ENCODE measurements at regions not wholly inside any gene's neighbourhood (a gene's known extent, or its start where the extent isn't known, plus 50 kb on each side); places are given as distances from the start of the nearest gene placed in this dataset.

- DNase-seq = no peak
Observed at GRCh38 chr2:152227969-152228592, 52.5 kb upstream of the STAM2 start.

DNA sequence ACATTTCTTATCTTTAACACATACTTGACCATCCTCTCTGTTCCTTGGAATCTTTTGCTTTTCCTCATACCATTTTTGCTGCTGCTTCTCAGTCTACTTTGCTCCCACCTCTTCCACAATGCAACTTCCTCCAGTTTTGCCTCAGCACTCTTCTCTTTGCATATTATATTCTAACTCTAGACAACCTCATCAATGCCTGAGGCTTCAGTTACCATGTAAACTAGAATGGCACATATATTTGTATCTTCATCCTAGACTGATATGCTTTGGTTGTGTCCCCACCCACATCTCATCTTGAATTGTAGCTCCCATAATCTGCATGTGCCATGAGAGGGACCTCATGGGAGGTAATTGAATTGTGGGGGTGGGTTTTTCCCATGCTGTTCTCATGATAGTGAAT is 55.9 kb upstream of the STAM2 start:
- DNase-seq = no peak

- no peak for DNase-seq
Observed at GRCh38 chr2:152234277-152234676, 58.7 kb upstream of the STAM2 start.

DNA sequence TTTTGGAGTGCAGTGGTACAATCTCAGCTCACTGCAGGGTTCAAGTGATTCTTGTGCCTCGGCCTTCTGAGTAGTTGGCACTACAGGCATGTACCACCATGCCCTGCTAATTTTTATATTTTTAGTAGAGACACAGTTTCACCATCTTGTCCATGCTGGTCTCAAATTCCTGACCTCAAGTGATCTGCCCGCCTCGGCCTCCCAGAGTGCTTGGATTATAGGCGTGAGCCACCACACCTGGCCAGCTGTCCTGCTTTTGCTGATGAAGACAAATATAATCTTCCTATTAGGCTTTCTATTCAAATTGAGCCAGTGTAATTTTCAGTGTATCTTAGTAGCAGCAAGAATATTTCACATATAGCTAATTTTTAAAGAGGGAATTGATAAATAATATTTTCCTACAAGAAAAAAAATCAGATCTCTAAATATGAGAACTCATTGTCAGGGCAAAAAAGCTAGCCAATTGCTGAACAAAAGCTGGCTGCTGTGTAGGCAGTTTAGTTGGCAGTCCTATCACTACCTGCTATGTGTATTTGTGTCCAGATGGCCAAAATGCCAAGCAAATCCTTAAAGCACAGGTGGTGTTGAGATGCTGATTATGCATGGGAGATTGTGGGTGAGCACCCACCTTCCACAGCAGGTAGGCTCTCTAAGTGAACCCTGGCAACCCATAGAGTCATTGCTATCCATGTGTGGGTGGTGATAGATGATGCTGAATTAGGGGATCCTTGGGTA is 60.8 kb upstream of the STAM2 start:
- no peak for DNase-seq

GRCh38 chr2:152238016-152238415 is 62.5 kb upstream of the STAM2 start:
- no peak for DNase-seq

DNA sequence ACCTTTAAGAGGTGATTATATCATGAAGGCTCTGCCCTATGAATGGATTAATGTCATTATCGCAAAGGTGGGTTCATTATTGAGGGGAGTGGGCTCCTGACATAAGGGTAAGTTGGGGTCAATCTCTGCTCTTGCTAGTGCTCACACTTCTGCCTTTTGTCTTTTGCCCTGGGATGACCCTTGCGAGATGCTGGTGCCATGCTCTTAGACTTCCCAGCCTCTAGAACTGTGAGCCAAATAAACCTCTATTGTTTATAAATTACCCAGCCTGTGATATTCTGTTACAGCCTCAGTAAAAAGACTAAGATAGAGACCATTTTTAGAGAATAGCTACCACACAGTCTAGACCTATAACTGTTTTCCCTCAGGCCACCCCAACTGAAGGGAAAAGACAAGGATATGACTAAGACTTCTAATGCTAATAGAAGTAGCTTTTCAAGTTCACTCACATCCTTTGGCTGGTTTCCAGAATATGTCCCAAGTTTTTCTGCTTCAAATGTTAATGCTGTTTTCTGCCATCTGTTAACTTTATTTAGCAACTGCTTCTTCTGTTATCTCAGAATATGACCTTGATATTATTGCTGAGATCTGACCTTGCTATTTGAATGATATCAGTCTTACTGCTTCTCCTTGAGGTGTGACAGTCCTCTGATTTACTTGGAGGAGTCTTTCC is 65.1 kb upstream of the STAM2 start:
- DNase-seq = peak in 1 of 2 experiments; percentile 13

- DNase-seq = no peak
Observed at GRCh38 chr2:152241948-152242729, 66.6 kb upstream of the STAM2 start.

- no peak for DNase-seq
Observed at GRCh38 chr2:152242787-152243472, 67.4 kb upstream of the STAM2 start.

DNA sequence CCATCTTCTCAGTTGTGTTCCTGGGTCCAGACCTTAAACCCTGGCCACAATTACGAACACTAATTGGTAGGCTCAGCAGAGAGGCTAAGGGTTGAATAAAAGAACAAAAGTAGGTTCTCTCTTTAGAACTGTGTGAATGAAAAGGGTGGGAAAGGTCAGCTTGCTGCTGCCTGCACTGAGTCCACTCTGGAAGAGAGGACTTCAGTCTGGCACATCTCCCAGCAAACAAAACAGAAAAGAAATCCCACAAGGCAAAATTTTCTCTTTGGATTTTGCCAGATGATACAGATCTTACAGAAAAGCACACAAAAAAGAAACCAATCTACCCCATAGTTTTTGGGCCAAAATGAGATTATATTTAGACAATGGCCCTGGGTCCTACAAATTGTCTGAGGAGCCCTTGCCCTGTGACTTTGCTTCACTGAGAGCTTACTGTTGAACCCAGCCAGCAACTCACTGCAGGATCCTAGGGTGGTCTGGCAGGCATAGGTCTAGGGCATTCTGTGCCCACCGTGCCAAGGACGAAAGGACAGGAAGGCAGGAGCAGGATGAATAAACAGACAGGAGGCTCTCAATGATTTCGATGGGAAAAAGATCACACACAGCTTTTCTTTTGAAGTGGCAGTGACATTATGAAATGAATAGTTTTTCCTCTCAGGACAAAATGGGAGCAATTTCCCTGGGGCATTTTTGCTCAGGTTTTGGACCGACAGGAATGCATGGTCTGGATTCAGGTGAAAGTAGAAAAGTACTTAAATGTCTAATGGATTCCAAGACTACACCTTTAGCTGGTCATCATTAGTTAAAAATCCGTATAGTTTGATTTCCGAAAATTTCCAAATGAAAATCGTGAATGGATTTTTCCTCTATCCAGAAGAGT is 68.4 kb upstream of the STAM2 start:
- no peak for DNase-seq

DNA sequence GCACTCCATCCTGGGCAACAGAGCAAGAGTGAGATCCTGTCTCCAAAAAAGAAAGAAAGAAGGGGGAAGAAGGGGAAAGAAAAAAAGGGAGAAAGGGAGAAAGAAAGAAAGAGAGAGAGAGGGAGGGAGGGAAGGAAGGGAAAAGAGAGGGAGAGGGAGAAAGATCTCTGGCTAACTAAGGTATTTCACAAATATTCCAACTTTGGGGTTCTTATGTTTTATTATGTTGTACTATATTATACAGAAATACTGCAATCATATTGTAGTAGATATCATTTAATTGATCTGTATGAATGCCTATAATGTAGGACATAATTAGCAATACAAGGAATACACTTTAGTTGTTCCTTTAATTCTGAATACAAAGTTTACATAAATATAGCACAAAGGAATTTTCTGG is 70.1 kb upstream of the STAM2 start:
- DNase-seq = no peak

GRCh38 chr2:152246686-152247336 is 71.2 kb upstream of the STAM2 start:
- no peak for DNase-seq

DNA sequence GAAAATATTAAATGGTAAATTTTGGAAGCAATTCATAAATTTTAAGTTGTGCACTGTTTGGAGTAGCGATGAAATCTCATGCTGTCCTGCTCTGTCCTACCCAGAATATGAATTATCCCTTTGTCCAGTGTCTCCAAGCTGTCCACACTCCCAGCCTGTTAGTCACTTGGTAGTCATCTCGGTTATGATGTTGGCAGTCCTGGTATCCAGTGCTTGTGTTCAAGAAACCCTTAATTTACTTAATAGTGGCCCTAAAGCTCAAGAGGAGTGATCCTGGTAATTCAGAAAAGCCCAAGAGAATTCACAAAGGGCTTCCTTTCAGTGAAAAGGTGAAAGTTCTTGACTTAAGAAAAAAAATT is 71.8 kb upstream of the STAM2 start:
- DNase-seq = no peak

- no peak for DNase-seq
Observed at GRCh38 chr2:152250421-152251100, 75.0 kb upstream of the STAM2 start.

DNA sequence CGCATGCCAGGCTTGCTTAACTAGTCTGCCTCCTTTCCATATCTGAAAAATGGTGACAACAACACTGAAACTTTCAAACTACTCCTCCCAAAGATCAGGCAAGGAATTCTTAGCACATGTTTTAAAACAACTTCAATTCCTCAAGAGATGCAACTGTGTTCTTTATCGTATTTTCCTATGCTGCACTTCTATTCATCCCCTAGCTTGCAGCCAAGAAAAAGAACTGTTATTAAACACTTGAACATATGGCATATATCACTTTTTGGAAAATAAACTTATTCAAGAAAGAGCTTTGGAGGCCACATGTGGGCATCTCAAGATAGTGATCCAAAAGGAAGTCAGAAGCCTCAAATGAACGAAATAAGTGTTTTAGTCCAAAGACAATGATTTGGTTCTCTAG is 75.6 kb upstream of the STAM2 start:
- no peak for DNase-seq

DNA sequence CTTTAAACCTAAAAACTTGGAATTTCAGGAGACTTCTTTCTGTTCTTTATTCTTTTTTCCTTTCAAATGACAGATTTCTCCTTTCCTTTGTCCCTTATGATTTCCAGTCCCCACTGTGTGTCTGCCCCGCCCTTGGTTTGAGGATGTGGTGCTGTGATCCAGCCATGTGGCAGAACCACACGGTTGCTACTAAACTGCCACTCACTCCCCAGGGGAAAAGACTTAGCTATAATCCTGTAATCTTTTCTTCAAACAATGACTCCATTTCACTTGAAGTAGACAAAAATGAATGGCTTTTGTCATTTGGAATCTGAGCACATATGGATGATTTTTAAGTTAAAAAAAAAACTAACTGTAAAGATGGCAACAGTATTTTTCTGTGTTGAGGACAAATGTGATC is 76.2 kb upstream of the STAM2 start:
- DNase-seq = no peak

DNA sequence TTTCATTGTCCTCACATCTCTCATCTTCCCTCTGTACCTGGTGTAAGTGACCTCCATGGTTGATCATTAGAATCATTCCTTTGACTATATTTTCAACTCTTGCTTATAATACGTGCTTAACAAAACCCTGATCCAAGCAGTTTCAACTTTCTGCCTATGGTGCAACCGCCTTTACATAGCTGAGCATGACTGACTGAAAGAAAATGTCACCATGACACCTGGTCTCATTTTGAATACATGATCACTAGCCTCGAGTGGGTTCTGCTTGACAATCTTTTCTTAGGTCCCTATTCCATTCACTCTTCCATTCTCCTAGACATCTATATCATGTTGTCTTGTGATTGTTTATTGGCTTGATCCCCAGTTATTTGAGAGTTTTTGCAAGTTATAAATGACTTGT is 78.9 kb upstream of the STAM2 start:
- DNase-seq = no peak

- DNase-seq = no peak
Observed at GRCh38 chr2:152254976-152255375, 79.4 kb upstream of the STAM2 start.

GRCh38 chr2:152255918-152256317 is 79.1 kb upstream of the FMNL2 start:
- no peak for DNase-seq

DNA sequence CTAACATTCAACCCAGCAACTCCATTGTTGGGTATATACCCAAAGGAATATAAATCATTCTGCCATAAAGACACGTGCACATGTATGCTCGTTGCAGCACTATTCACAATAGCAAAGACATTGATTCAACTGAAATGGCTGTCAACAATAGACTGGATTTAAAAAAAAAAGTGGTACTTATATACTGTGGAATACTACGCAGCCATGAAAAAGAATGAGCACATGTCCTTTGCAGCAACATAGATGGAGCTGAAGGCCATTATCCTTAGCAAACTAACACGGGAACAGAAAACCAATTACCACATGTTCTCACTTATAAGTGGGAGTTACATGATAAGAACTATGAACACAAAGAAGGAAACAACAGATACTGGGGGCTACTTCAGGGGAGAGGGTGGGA is 74.0 kb upstream of the FMNL2 start:
- DNase-seq = no peak

DNA sequence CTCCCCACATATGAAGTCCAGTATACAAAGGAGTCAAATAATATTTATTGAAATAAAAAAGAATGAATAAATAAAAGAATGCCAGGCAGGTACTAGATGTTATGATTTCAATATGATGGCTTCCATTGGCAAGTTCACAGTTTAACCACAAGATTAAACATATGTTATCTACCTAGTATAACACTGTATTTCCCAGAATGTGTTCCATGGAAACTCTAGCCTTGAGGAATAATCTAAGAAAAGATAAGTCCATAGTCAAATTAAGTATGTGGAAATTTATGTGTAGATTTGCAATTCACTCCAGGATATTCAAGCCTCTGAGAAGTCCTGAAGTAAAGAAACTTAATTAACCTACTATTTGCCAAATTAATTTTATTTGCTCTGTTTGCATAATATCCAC is 71.1 kb upstream of the FMNL2 start:
- no peak for DNase-seq

Measured in SW 1271 (cell line).